DMS114 treated with DMSO at 0.1 percent for 48 hours (cell line): ENCODE measurements at regions not wholly inside any gene's neighbourhood (a gene's known extent, or its start where the extent isn't known, plus 50 kb on each side); places are given as distances from the start of the nearest gene placed in this dataset.

ENCODE experiments used
- DNase-seq: peaks from one replicate; lab custom pipeline; 2025; ENCODE audit not compliant: unreplicated experiment; lab: John Stamatoyannopoulos, UW

- no peak for DNase-seq
Observed at GRCh38 chr4:138671106-138671505, 344.5 kb upstream of the NOCT start.

GRCh38 chr4:138670681-138671080, 344.9 kb upstream of the NOCT start:
- no peak for DNase-seq

GRCh38 chr4:138669479-138670315, 345.9 kb upstream of the NOCT start:
- no peak for DNase-seq

GRCh38 chr4:138668309-138668708, 347.3 kb upstream of the NOCT start:
- DNase-seq = no peak

GRCh38 chr4:138666366-138666765, 349.2 kb upstream of the NOCT start:
- DNase-seq = no peak

- DNase-seq = no peak
Observed at GRCh38 chr4:138665851-138666250, 349.7 kb upstream of the NOCT start.

GRCh38 chr4:138663883-138664282, 351.7 kb upstream of the NOCT start:
- no peak for DNase-seq

- DNase-seq = no peak
Observed at GRCh38 chr4:138659812-138660316, 355.7 kb upstream of the NOCT start.

- no peak for DNase-seq
Observed at GRCh38 chr4:138659037-138659811, 356.4 kb upstream of the NOCT start.

- DNase-seq = no peak
Observed at GRCh38 chr4:138658518-138658917, 357.1 kb upstream of the NOCT start.

GRCh38 chr4:138656990-138657389, 358.6 kb upstream of the NOCT start:
- DNase-seq = no peak

GRCh38 chr4:138655985-138656384, 359.6 kb upstream of the NOCT start:
- no peak for DNase-seq

GRCh38 chr4:138655286-138655685, 360.3 kb upstream of the NOCT start:
- no peak for DNase-seq

- no peak for DNase-seq
Observed at GRCh38 chr4:138650929-138651448, 364.6 kb upstream of the NOCT start.

- DNase-seq = no peak
Observed at GRCh38 chr4:138650495-138650894, 365.1 kb upstream of the NOCT start.

- no peak for DNase-seq
Observed at GRCh38 chr4:138647433-138647832, 368.1 kb upstream of the NOCT start.

GRCh38 chr4:138646383-138646782, 369.2 kb upstream of the NOCT start:
- no peak for DNase-seq

GRCh38 chr4:138645289-138645688, 370.3 kb upstream of the NOCT start:
- no peak for DNase-seq

- no peak for DNase-seq
Observed at GRCh38 chr4:138644322-138644721, 371.3 kb upstream of the NOCT start.

GRCh38 chr4:138643827-138644226, 371.8 kb upstream of the NOCT start:
- DNase-seq = no peak

- DNase-seq = no peak
Observed at GRCh38 chr4:138639018-138639741, 376.4 kb upstream of the NOCT start.
